ENCODE measurements at regions not wholly inside any gene's neighbourhood (a gene's known extent, or its start where the extent isn't known, plus 50 kb on each side); places are given as distances from the start of the nearest gene placed in this dataset.

GRCh38 chr16:85202631-85203461 lies 90.6 kb upstream of the CIBAR2 start (continued):
- TF ChIP-seq ZBTB33 (IDR thresholded peaks at IDR 0.05; ENCODE audit: borderline replicate concordance, low read depth) (no peak), POLR2AphosphoS5 (IDR thresholded peaks at IDR 0.05; ENCODE audit: low read depth, low read length) (peak; percentile 47; the same call in 1 of the 2 replicates), FOXM1 (IDR thresholded peaks at IDR 0.05; ENCODE audit: low read depth) (no peak), MXI1 (IDR thresholded peaks at IDR 0.05; ENCODE audit: low read depth, low read length) (0 out of 2 replicates have a peak, but pooled peaks have one; percentile 40), TAF1 (IDR thresholded peaks at IDR 0.05; ENCODE audit: borderline replicate concordance, low read depth, low read length) (no peak), SIN3A (IDR thresholded peaks at IDR 0.05; ENCODE audit: borderline replicate concordance, low read depth, low read length) (no peak), USF2 (IDR thresholded peaks at IDR 0.05; ENCODE audit: borderline replicate concordance, low read depth, low read length) (no peak), CTCF (IDR thresholded peaks at IDR 0.05) (no peak), ELF1 (IDR thresholded peaks at IDR 0.05) (no peak)

GRCh38 chr16:85203462-85203813 lies 91.2 kb upstream of the CIBAR2 start:
- H3F3A ChIP-seq (replicated peaks; ENCODE audit: insufficient read depth): no peaks in the 10 kb centered on the region
- ChIA-PET POLR2A (interaction anchor here (0.7 to 1.5 kb wide), 4 partner anchors 15 to 42 kb away, joined by 3 to 4 read pairs (median 3); no protein-coding TSS in a partner anchor), CTCF (interaction anchor here (1.0 to 6.7 kb wide), 7 partner anchors 30 to 175 kb away, joined by 3 to 43 read pairs (median 4); partner anchors contain the start of gene KIAA0513)
- H3K9ac ChIP-seq: no peak overlapping the region
- no peak overlapping the region for H3K4me3 ChIP-seq (ENCODE audit: low read depth in 2 of 2, low read length in 1 of 2)
- H3K79me2 ChIP-seq (ENCODE audit: insufficient read depth): peaks cover 25% of the 10 kb centered on the region; the same call in 1 of the 2 replicates
- no peaks in the 10 kb centered on the region for H4K20me1 ChIP-seq (ENCODE audit: insufficient read depth)
- peaks cover 14 to 62% of the 10 kb centered on the region in 2 experiments; a peak in 3 of 4 replicates for H3K4me1 ChIP-seq (ENCODE audit: control insufficient read depth in 1 of 2, insufficient read depth in 2 of 2, low read depth in 1 of 2, low read length in 1 of 2)
- H3K4me2 ChIP-seq: no peak overlapping the region
- H2AFZ ChIP-seq (ENCODE audit: low read depth): no peak overlapping the region
- H3K27me3 ChIP-seq (ENCODE audit: insufficient read depth): no peaks in the 10 kb centered on the region
- no peaks in the 10 kb centered on the region for H3K9me3 ChIP-seq
- H3K9me2 ChIP-seq: no peaks in the 10 kb centered on the region
- 86% methylated on average over 4 of the region's 5 CpGs for WGBS (ENCODE audit: low lambda C conversion rate)
- H3K36me3 ChIP-seq (replicated peaks in 1 of 2; ENCODE audit: control insufficient read depth in 1 of 2, insufficient read depth in 2 of 2, low read length in 1 of 2): no peaks in the 10 kb centered on the region
- no peak for DNase-seq
- H3K27ac ChIP-seq (ENCODE audit: low read depth in 2 of 2, low read length in 1 of 2): peak overlapping the region; percentile 30 to 95; a peak in 2 of 4 replicates
- TF ChIP-seq NRF1 (IDR thresholded peaks at IDR 0.05; ENCODE audit: low read depth, low read length): no peak
- no peak for TF ChIP-seq ZBTB33 (IDR thresholded peaks at IDR 0.05; ENCODE audit: borderline replicate concordance, low read depth)
- no peak for TF ChIP-seq RCOR1 (IDR thresholded peaks at IDR 0.05; ENCODE audit: low read length)
- TF ChIP-seq SMC3 (IDR thresholded peaks at IDR 0.05; ENCODE audit: low read depth, low read length): no peak
- TF ChIP-seq USF2 (IDR thresholded peaks at IDR 0.05; ENCODE audit: borderline replicate concordance, low read depth, low read length): no peak
- no peak for TF ChIP-seq REST (IDR thresholded peaks at IDR 0.05; ENCODE audit: low read depth, low read length)
- no peak for TF ChIP-seq ELF1 (IDR thresholded peaks at IDR 0.05)
- TF ChIP-seq GABPA (IDR thresholded peaks at IDR 0.05; ENCODE audit: low read depth): no peak
- no peak for TF ChIP-seq FOSL2 (IDR thresholded peaks at IDR 0.05; ENCODE audit: borderline replicate concordance, low read depth)
